Neural cell (in vitro differentiated cells): ENCODE measurements at regions not wholly inside any gene's neighbourhood (a gene's known extent, or its start where the extent isn't known, plus 50 kb on each side); places are given as distances from the start of the nearest gene placed in this dataset.

Source experiments
- H2AFZ ChIP-seq: fragments of 200-600, 300-800 bp; sonication (generic), shearing (Covaris generic); 2 replicates; pipeline ENCODE4 v1.6.0; 2014; ENCODE audit warnings: low read depth, mild to moderate bottlenecking, antibody characterized with exemption, low read length, moderate library complexity
- H3F3A ChIP-seq: fragments of 200-600 bp; shearing (Covaris generic); 2 replicates; pipeline ENCODE4 v1.6.1; 2016; ENCODE audit warnings: mild to moderate bottlenecking, moderate library complexity, mixed read lengths, antibody characterized with exemption, low read length; ENCODE audit not compliant: insufficient read depth, poor library complexity, severe bottlenecking
- H3K27ac ChIP-seq: fragments of 200-600, 300-800 bp; sonication (generic), shearing (Covaris generic); 2 replicates; pipeline ENCODE4 v1.5.1; 2014; ENCODE audit warnings: mild to moderate bottlenecking, low read length, moderate library complexity
- H3K27me3 ChIP-seq: fragments of 300-800, 200-600 bp; sonication (generic), shearing (Covaris generic); 2 replicates; pipeline ENCODE4 v1.6.0; 2014; ENCODE audit warnings: mild to moderate bottlenecking, low read depth, low read length, moderate library complexity; ENCODE audit not compliant: insufficient read depth
- H3K36me3 ChIP-seq: fragments of 300-800, 200-600 bp; sonication (generic), shearing (Covaris generic); 2 replicates; pipeline ENCODE4 v1.5.1; 2014; ENCODE audit warnings: mild to moderate bottlenecking, antibody characterized with exemption, low read length, moderate library complexity; ENCODE audit not compliant: insufficient read depth
- H3K4me2 ChIP-seq: fragments of 300-800, 200-600 bp; sonication (generic), shearing (Covaris generic); 2 replicates; pipeline ENCODE4 v1.6.0; 2014; ENCODE audit warnings: mild to moderate bottlenecking, low read length
- H3K4me3 ChIP-seq: fragments of 300-800, 200-600 bp; sonication (generic), shearing (Covaris generic); 2 replicates; pipeline ENCODE4 v1.5.1; 2014; ENCODE audit warnings: mild to moderate bottlenecking, low read length, moderate library complexity
- H3K79me2 ChIP-seq: fragments of 200-600 bp; shearing (Covaris generic); replicated peaks from 2 replicates; pipeline ENCODE4 v1.6.0; 2014; ENCODE audit warnings: mild to moderate bottlenecking, low read length, moderate library complexity; ENCODE audit not compliant: insufficient read depth
- H3K9ac ChIP-seq: fragments of 300-800, 200-600 bp; sonication (generic), shearing (Covaris generic); 2 replicates; pipeline ENCODE4 v1.6.1; 2016; ENCODE audit warnings: mild to moderate bottlenecking, low read length, mixed read lengths
- H3K9me2 ChIP-seq: fragments of 200-600 bp; shearing (Covaris generic); 2 replicates; pipeline ENCODE4 v1.6.1; 2016; ENCODE audit warnings: mild to moderate bottlenecking, low read length, mixed read lengths; ENCODE audit not compliant: insufficient read depth
- H3K9me3 ChIP-seq: fragments of 200-600, 300-800 bp; sonication (generic), shearing (Covaris generic); 2 replicates; pipeline ENCODE4 v1.6.1; 2016; ENCODE audit warnings: mild to moderate bottlenecking, mixed run types, low read length, moderate library complexity, mixed read lengths
- H4K20me1 ChIP-seq: fragments of 200-600 bp; shearing (Covaris generic); 2 replicates; pipeline ENCODE4 v1.6.1; 2016; ENCODE audit warnings: mild to moderate bottlenecking, mixed run types; ENCODE audit not compliant: insufficient read depth
- EP300 ChIP-seq: fragments of 450-650 bp; conservative IDR thresholded peaks from 2 replicates; pipeline ENCODE4 v1.6.1; 2014; ENCODE audit warnings: antibody characterized with exemption, mild to moderate bottlenecking, moderate library complexity; ENCODE audit not compliant: poor library complexity, severe bottlenecking
- EZH2 ChIP-seq: fragments of 200-600, 300-800 bp; shearing (Covaris generic), sonication (generic); IDR thresholded peaks from 2 replicates; pipeline ENCODE4 v1.6.1; 2014; ENCODE audit warnings: antibody characterized with exemption, low read length, borderline replicate concordance, mild to moderate bottlenecking; ENCODE audit not compliant: insufficient read depth, poor library complexity, severe bottlenecking
- MXI1 ChIP-seq: fragments of 450-650 bp; conservative IDR thresholded peaks from 2 replicates; pipeline ENCODE4 v1.6.1; 2014; ENCODE audit warnings: antibody characterized with exemption, mild to moderate bottlenecking; ENCODE audit not compliant: poor library complexity, severe bottlenecking
- POLR2AphosphoS5 ChIP-seq: IDR thresholded peaks from 2 replicates; pipeline ENCODE4 v1.6.1; 2012
- RAD21 ChIP-seq: fragments of 450-650 bp; conservative IDR thresholded peaks from 2 replicates; pipeline ENCODE4 v1.6.1; 2014; ENCODE audit warnings: antibody characterized with exemption, mild to moderate bottlenecking, moderate library complexity
- SMC3 ChIP-seq: fragments of 450-650 bp; conservative IDR thresholded peaks from 2 replicates; pipeline ENCODE4 v1.6.1; 2014; ENCODE audit warnings: antibody characterized with exemption, mild to moderate bottlenecking, moderate library complexity; ENCODE audit not compliant: poor library complexity
- TAF1 ChIP-seq: IDR thresholded peaks from 2 replicates; pipeline ENCODE4 v1.6.1; 2012; ENCODE audit warnings: low read depth
- TF ChIP-seq, protein P1 (sequence below): fragments of 450-650 bp; IDR thresholded peaks from 2 replicates; pipeline ENCODE4 v1.5.1; 2014; ENCODE audit warnings: antibody characterized with exemption, mild to moderate bottlenecking, moderate library complexity; ENCODE audit not compliant: poor library complexity, severe bottlenecking
- TF ChIP-seq, protein P2 (sequence below): IDR thresholded peaks from 2 replicates; pipeline ENCODE4 v1.6.1; 2012; ENCODE audit warnings: borderline replicate concordance

DNA sequence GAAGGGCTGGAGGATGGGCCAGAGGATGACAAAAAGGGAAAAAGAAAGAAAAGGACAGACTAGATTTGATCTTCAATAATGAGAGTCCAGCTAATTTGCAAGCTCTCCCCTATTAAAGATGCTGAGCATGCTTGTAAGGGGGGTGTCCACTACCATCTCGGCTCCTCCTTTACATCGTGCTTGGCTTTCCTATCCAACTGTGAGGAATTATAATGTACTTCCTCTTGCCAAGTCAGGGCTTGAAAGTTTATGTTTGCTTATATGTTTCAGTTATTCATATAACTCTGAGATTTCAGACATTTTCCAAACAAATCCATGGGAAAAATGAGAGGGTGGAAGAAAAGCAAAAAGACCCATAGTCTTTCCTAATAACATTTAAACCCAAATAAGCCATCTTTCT lies 387.1 kb downstream of the METTL15 start:
- Histone ChIP-seq H3K9ac (no peak overlapping the region), H3F3A (no peaks in the 10 kb centered on the region), H3K9me3 (no peaks in the 10 kb centered on the region), H3K79me2 (no peaks in the 10 kb centered on the region), H3K9me2 (no peaks in the 10 kb centered on the region), H3K4me2 (no peak overlapping the region), H2AFZ (no peak overlapping the region), H3K27me3 (no peaks in the 10 kb centered on the region), H4K20me1 (no peaks in the 10 kb centered on the region), H3K27ac (no peak overlapping the region), H3K36me3 (no peaks in the 10 kb centered on the region), H3K4me3 (no peak overlapping the region)
- TF ChIP-seq POLR2AphosphoS5 (no peak), SMC3 (no peak), RAD21 (no peak), TAF1 (no peak)
- TF ChIP-seq, protein P1, sequence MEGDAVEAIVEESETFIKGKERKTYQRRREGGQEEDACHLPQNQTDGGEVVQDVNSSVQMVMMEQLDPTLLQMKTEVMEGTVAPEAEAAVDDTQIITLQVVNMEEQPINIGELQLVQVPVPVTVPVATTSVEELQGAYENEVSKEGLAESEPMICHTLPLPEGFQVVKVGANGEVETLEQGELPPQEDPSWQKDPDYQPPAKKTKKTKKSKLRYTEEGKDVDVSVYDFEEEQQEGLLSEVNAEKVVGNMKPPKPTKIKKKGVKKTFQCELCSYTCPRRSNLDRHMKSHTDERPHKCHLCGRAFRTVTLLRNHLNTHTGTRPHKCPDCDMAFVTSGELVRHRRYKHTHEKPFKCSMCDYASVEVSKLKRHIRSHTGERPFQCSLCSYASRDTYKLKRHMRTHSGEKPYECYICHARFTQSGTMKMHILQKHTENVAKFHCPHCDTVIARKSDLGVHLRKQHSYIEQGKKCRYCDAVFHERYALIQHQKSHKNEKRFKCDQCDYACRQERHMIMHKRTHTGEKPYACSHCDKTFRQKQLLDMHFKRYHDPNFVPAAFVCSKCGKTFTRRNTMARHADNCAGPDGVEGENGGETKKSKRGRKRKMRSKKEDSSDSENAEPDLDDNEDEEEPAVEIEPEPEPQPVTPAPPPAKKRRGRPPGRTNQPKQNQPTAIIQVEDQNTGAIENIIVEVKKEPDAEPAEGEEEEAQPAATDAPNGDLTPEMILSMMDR: no peak

DNA sequence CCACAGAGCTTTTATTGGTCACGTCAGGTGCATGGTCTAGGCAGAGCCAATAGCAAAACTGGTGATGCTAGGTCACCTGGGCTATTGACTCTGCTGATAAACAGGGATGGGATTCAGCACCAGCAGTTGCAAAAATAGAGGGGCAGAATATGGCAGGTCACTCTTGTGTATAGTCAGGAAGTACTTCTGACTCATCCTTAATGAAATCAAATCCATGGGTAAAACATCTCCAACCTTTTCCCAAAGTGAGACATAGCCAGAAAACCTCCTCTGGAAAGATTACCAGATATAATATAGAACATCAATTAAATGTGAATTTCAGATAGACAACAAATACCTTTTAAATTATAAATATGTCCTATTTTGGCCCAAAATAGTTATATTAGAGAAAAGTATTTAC lies 383.2 kb downstream of the METTL15 start:
- no peak overlapping the region for H2AFZ ChIP-seq
- H3F3A ChIP-seq: no peaks in the 10 kb centered on the region
- H3K9me2 ChIP-seq: no peaks in the 10 kb centered on the region
- no peaks in the 10 kb centered on the region for H4K20me1 ChIP-seq
- no peaks in the 10 kb centered on the region for H3K79me2 ChIP-seq
- H3K9ac ChIP-seq: no peak overlapping the region
- H3K9me3 ChIP-seq: no peaks in the 10 kb centered on the region
- no peaks in the 10 kb centered on the region for H3K27me3 ChIP-seq
- no peaks in the 10 kb centered on the region for H3K36me3 ChIP-seq
- TF ChIP-seq, protein P2, sequence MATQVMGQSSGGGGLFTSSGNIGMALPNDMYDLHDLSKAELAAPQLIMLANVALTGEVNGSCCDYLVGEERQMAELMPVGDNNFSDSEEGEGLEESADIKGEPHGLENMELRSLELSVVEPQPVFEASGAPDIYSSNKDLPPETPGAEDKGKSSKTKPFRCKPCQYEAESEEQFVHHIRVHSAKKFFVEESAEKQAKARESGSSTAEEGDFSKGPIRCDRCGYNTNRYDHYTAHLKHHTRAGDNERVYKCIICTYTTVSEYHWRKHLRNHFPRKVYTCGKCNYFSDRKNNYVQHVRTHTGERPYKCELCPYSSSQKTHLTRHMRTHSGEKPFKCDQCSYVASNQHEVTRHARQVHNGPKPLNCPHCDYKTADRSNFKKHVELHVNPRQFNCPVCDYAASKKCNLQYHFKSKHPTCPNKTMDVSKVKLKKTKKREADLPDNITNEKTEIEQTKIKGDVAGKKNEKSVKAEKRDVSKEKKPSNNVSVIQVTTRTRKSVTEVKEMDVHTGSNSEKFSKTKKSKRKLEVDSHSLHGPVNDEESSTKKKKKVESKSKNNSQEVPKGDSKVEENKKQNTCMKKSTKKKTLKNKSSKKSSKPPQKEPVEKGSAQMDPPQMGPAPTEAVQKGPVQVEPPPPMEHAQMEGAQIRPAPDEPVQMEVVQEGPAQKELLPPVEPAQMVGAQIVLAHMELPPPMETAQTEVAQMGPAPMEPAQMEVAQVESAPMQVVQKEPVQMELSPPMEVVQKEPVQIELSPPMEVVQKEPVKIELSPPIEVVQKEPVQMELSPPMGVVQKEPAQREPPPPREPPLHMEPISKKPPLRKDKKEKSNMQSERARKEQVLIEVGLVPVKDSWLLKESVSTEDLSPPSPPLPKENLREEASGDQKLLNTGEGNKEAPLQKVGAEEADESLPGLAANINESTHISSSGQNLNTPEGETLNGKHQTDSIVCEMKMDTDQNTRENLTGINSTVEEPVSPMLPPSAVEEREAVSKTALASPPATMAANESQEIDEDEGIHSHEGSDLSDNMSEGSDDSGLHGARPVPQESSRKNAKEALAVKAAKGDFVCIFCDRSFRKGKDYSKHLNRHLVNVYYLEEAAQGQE: no peak
- no peak for TF ChIP-seq POLR2AphosphoS5
- no peak for TF ChIP-seq SMC3
- TF ChIP-seq EZH2: no peak
- no peak for TF ChIP-seq RAD21
- no peak for TF ChIP-seq MXI1
- H3K27ac ChIP-seq: no peak overlapping the region
- no peak overlapping the region for H3K4me3 ChIP-seq
- no peak overlapping the region for H3K4me2 ChIP-seq

DNA sequence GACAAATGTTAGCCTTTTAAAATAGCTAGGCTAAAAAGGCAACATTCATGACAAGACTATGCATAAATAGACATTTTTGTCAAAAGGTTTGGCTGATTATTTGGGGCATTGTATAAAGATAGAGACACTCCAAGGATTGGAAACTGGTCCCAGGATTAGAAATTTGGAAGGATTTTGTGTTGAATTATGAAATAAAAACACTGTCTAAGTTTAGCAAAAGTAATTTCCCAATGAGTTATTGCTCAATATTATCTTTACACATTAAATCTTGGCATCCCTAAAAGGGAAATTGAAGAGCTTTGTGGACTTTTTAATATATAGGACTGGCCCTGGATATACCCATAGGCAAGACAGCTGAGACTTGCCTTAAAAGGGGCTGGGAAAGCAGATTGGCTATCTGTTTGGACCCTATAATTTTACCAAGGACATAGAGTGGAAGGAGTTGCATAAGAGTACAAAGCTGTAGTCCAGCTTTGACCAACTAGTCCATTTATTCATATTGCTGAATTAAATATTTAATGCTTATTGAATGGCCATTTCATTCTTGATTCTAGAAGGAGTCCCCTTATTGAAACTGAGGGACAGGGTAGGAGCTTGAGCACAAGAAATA lies 382.7 kb downstream of the METTL15 start:
- Histone ChIP-seq H4K20me1 (no peaks in the 10 kb centered on the region), H3K4me2 (no peak overlapping the region), H3K9ac (no peak overlapping the region), H3K36me3 (no peaks in the 10 kb centered on the region), H3K79me2 (no peaks in the 10 kb centered on the region), H3K9me3 (no peaks in the 10 kb centered on the region), H3F3A (no peaks in the 10 kb centered on the region), H3K9me2 (no peaks in the 10 kb centered on the region), H3K4me3 (no peak overlapping the region), H3K27me3 (no peaks in the 10 kb centered on the region), H3K27ac (no peak overlapping the region), H2AFZ (no peak overlapping the region)
- TF ChIP-seq EZH2: no peak
- no peak for TF ChIP-seq SMC3
- TF ChIP-seq RAD21: no peak
- TF ChIP-seq, protein P1: no peak
- no peak for TF ChIP-seq EP300
- TF ChIP-seq TAF1: no peak
- TF ChIP-seq, protein P2: no peak
- TF ChIP-seq POLR2AphosphoS5: no peak
- TF ChIP-seq MXI1: no peak
